Suprapubic skin (tissue), 4 donors: ENCODE measurements at regions not wholly inside any gene's neighbourhood (a gene's known extent, or its start where the extent isn't known, plus 50 kb on each side); places are given as distances from the start of the nearest gene placed in this dataset.

Experiments used
- DNase-seq, 2 donors: peaks; one replicate each; pipeline ENCODE4 v3.0.0-alpha.2; 2019; ENCODE audit warnings: low spot score in 2 of 2
- H3K27ac ChIP-seq: fragments of 200-600 bp; sonication (generic); one replicate; pipeline ENCODE4 v1.5.1; 2019
- H3K27me3 ChIP-seq: fragments of 200-600 bp; sonication (generic); one replicate; pipeline ENCODE4 v1.5.1; 2019
- H3K36me3 ChIP-seq: fragments of 200-600 bp; sonication (generic); one replicate; pipeline ENCODE4 v1.5.1; 2019
- H3K4me1 ChIP-seq: fragments of 200-600 bp; sonication (generic); one replicate; pipeline ENCODE4 v1.5.1; 2019
- H3K4me3 ChIP-seq: fragments of 200-600 bp; sonication (generic); one replicate; pipeline ENCODE4 v1.5.1; 2019; ENCODE audit warnings: mild to moderate bottlenecking
- H3K9me3 ChIP-seq: fragments of 200-600 bp; sonication (generic); one replicate; pipeline ENCODE4 v1.5.1; 2019
- CTCF ChIP-seq, 2 donors: fragments of 200-600 bp in 1 of 2; fragments of 450-650 bp in 1 of 2; sonication (generic) in 1 of 2; IDR thresholded peaks; one replicate each; pipeline ENCODE4 v1.5.1; 2016 to 2019; ENCODE audit warnings: antibody characterized with exemption in 2 of 2, mild to moderate bottlenecking in 1 of 2, moderate library complexity in 1 of 2
- EP300 ChIP-seq: sonication (generic); formaldehyde crosslinking; IDR thresholded peaks from one replicate; pipeline ENCODE4 v1.6.1; 2017; ENCODE audit warnings: antibody characterized with exemption
- POLR2A ChIP-seq, 2 donors: fragments of 450-650 bp; IDR thresholded peaks; one replicate each; pipeline ENCODE4 v1.6.1; 2017; ENCODE audit warnings: antibody characterized with exemption in 2 of 2, mild to moderate bottlenecking in 2 of 2, moderate library complexity in 2 of 2
- POLR2AphosphoS5 ChIP-seq, 3 donors: sonication (generic); formaldehyde crosslinking; IDR thresholded peaks; one replicate each; pipeline ENCODE4 v1.6.1; 2017; ENCODE audit warnings: antibody characterized with exemption in 3 of 3
- WGBS: methylation state at CpG from one replicate; pipeline ENCODE4 v1.1.5; 2018; 5-methylcytosine and 5-hydroxymethylcytosine counted together

GRCh38 chr7:153838591-153838990 lies 213.6 kb upstream of the DPP6 start:
- H3K4me1 ChIP-seq = peaks cover 2% of the 10 kb centered on the region
- H3K9me3 ChIP-seq = no peaks in the 10 kb centered on the region
- no peak overlapping the region for H3K4me3 ChIP-seq
- TF ChIP-seq EP300 (no peak), CTCF (IDR thresholded peaks at IDR 0.05) (no peak), POLR2AphosphoS5 (IDR thresholded peaks at IDR 0.05) (no peak), POLR2A (IDR thresholded peaks at IDR 0.05) (no peak)
- no peaks in the 10 kb centered on the region for H3K27me3 ChIP-seq
- no peaks in the 10 kb centered on the region for H3K36me3 ChIP-seq
- WGBS = 55% methylated on average over 4 of the region's 4 CpGs
- no peak for DNase-seq
- H3K27ac ChIP-seq = no peak overlapping the region

DNA sequence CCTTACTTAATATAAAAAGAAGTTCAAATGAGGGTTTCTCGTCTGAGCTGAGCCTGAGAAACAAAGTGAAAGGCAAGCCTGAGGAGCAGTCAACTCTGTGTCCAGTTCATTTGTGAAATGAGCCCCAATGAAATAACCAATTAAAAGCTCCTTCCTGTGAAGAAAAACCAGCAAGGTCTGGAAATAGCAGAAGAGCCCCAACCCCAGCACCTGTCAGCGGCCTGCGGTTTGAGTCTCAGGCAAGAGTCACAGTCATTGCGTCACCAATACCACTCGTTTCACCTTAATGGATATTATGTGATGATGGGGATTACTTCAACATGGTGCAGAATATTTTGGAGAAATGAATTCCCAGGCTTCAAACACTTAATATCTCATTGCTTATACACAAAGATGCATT lies 211.3 kb upstream of the DPP6 start:
- Histone ChIP-seq H3K36me3 (no peaks in the 10 kb centered on the region), H3K27me3 (no peaks in the 10 kb centered on the region), H3K27ac (no peak overlapping the region), H3K4me1 (no peaks in the 10 kb centered on the region), H3K9me3 (peaks cover 4% of the 10 kb centered on the region), H3K4me3 (no peak overlapping the region)
- DNase-seq = no peak
- 88% methylated on average over 5 of the region's 5 CpGs for WGBS
- no peak for TF ChIP-seq POLR2A (IDR thresholded peaks at IDR 0.05)
- no peak for TF ChIP-seq EP300
- TF ChIP-seq POLR2AphosphoS5 (IDR thresholded peaks at IDR 0.05) = no peak
- no peak for TF ChIP-seq CTCF (IDR thresholded peaks at IDR 0.05)

DNA sequence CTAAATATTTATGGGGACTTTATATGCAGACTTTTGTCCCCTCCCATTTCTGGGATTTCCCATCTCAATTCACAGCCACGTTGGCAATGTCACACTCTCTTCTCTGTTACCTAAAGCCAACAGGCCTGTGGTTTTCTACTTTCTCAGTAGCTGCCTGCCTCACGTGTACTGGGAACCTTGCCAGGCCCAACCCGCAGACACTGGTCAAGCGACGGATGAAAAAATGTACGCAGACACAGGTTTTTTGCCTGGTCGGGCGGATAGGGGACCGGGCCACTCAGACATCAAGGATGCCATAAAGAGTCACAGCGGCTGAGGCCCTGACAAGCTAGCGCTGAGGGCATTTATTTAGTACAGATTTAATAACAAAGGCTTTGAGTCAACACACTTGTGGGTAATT lies 204.4 kb upstream of the DPP6 start:
- Histone ChIP-seq H3K27me3 (no peaks in the 10 kb centered on the region), H3K4me3 (no peak overlapping the region), H3K36me3 (no peaks in the 10 kb centered on the region), H3K9me3 (peaks cover 10% of the 10 kb centered on the region), H3K4me1 (no peaks in the 10 kb centered on the region), H3K27ac (no peak overlapping the region)
- DNase-seq = no peak
- TF ChIP-seq POLR2A (IDR thresholded peaks at IDR 0.05) = no peak
- no peak for TF ChIP-seq POLR2AphosphoS5 (IDR thresholded peaks at IDR 0.05)
- TF ChIP-seq CTCF (IDR thresholded peaks at IDR 0.05) = no peak
- no peak for TF ChIP-seq EP300
- WGBS = 84% methylated on average over 11 of the region's 11 CpGs

GRCh38 chr7:153852261-153852660 lies 199.9 kb upstream of the DPP6 start:
- 81% methylated on average over 4 of the region's 4 CpGs for WGBS
- no peak for DNase-seq
- no peaks in the 10 kb centered on the region for H3K27me3 ChIP-seq
- H3K4me3 ChIP-seq = no peak overlapping the region
- TF ChIP-seq POLR2AphosphoS5 (IDR thresholded peaks at IDR 0.05) (no peak), EP300 (no peak), CTCF (IDR thresholded peaks at IDR 0.05) (no peak), POLR2A (IDR thresholded peaks at IDR 0.05) (no peak)
- no peak overlapping the region for H3K27ac ChIP-seq
- no peaks in the 10 kb centered on the region for H3K9me3 ChIP-seq
- no peaks in the 10 kb centered on the region for H3K36me3 ChIP-seq
- H3K4me1 ChIP-seq = no peaks in the 10 kb centered on the region

DNA sequence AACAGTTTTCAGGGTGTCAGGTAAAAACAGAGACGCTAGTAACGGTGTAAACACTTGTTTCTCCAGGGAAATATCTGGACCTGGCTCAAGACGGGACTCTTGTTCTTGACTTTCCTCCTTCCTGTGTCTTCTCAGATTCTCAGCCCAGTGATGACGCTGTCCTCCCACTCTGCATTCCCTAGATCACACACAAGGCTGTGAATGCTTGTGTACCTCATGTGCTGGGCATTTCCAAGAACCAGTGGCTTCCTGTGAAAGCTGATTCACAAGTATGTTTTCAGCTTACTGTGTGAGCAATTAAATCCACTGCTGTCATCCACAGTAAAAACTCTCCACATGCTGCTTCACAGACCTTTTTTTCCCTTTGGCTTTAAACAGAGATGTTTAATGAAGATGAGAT lies 193.8 kb upstream of the DPP6 start:
- Histone ChIP-seq H3K27ac (no peak overlapping the region), H3K4me3 (no peak overlapping the region), H3K9me3 (no peaks in the 10 kb centered on the region), H3K27me3 (no peaks in the 10 kb centered on the region), H3K4me1 (no peaks in the 10 kb centered on the region), H3K36me3 (no peaks in the 10 kb centered on the region)
- WGBS = 72% methylated on average over 4 of the region's 4 CpGs
- DNase-seq = no peak
- no peak for TF ChIP-seq POLR2A (IDR thresholded peaks at IDR 0.05)
- no peak for TF ChIP-seq CTCF (IDR thresholded peaks at IDR 0.05)
- no peak for TF ChIP-seq POLR2AphosphoS5 (IDR thresholded peaks at IDR 0.05)
- no peak for TF ChIP-seq EP300
